Psoas muscle (tissue), 7 donors: ENCODE measurements at regions not wholly inside any gene's neighbourhood (a gene's known extent, or its start where the extent isn't known, plus 50 kb on each side); places are given as distances from the start of the nearest gene placed in this dataset.

Source experiments
- ATAC-seq, 4 donors: fragments of 200-7000 bp; cut with Tn5 transposase; one replicate each; pipeline ENCODE4 v1.9.1; 2020; ENCODE audit warnings: moderate library complexity in 3 of 4, mild to moderate bottlenecking in 2 of 4
- DNase-seq, 2 donors: peaks; one replicate each; pipeline ENCODE4 v3.0.0-alpha.2; 2020
- H3K27ac ChIP-seq: fragments of 200-600 bp; one replicate; pipeline ENCODE4 v1.8.0; 2022
- H3K27me3 ChIP-seq, 3 donors: fragments of 200-600 bp in 1 of 3; one replicate each; pipeline versions ENCODE4 v1.6.1 to v1.8.0; 2013 to 2022; ENCODE audit warnings: low read length in 2 of 3, mild to moderate bottlenecking in 2 of 3, moderate library complexity in 1 of 3; ENCODE audit not compliant: insufficient read depth in 3 of 3
- H3K36me3 ChIP-seq, 2 donors: fragments of 200-600 bp in 1 of 2; one replicate each; pipeline versions ENCODE4 v1.6.1 to v1.8.0; 2013 to 2022; ENCODE audit warnings: low read depth in 1 of 2, mild to moderate bottlenecking in 1 of 2, moderate library complexity in 1 of 2; ENCODE audit not compliant: insufficient read depth in 1 of 2
- H3K4me1 ChIP-seq: fragments of 200-600 bp; one replicate; pipeline ENCODE4 v1.8.0; 2022
- H3K4me3 ChIP-seq: fragments of 200-600 bp; one replicate; pipeline ENCODE4 v1.8.0; 2022; ENCODE audit warnings: mild to moderate bottlenecking
- H3K9me3 ChIP-seq: fragments of 200-600 bp; one replicate; pipeline ENCODE4 v1.8.0; 2022
- WGBS, 3 donors: extraction: QIAGEN DNeasy Blood & Tissue Kit; methylation state at CpG; one replicate each; pipeline versions ENCODE4 v1.1.6 to v1.1.7; 2013; 5-methylcytosine and 5-hydroxymethylcytosine counted together
- intact Hi-C, 2 donors: fragments of 100-400 bp; cut with DNase I; formaldehyde crosslinking; loops; one replicate each; pipeline versions ENCODE4 v1.11.0 to v1.14.2; 2022
- TF ChIP-seq, protein P1 (sequence below): fragments of 200-600 bp; IDR thresholded peaks from one replicate; pipeline ENCODE4 v1.8.0; 2022; ENCODE audit warnings: antibody characterized with exemption
- donor health status: healthy with polysubstance abuse.
- donor health status: DM: no; HTN: no; CAD: no; lungs with moderate emphysema.
- donor health status: Bipolar disorder and iron deficiency.
- donor health status: healthy.
- donor health status: DM: yes; HTN: yes; CAD: no.
- donor health status: DM: no; HTN: no; CAD: no.
- donor health status: DM: yes; HTN: yes; CAD: no.

DNA sequence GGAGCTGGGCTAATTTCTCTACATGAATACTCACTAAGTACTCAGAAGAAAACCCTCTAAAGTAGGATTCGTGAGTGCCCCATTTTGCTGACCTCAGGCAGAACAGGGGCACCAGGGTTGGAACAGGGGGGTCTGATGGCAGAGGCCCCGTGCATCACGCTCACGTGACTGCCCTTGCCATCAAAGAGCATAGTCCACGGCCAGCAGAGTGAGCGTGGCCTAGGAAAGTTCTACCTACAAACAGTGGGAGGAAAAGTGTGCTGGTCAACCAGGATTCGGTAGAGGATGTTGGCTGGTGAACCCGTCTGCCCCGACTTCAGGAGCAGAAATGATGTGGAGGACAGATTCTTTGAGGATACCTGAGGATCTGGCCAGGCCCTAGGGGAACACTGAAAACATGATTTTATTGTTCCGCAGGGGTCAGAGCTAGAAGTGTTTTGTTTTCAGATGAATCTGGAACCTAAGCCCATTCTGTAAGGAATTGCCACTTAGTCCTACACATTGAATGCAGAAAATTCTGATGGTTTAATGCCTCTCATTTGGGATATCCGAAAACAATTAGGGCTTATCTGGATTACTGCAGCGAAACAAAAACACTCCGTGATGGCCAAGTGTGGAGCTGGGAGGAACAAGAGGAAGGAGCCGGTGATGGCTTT lies 138.8 kb upstream of the SHH start:
- no peak overlapping the region for H3K27ac ChIP-seq
- H3K9me3 ChIP-seq: no peaks in the 10 kb centered on the region
- H3K4me1 ChIP-seq: no peaks in the 10 kb centered on the region
- DNase-seq: no peak
- no peak overlapping the region for H3K4me3 ChIP-seq
- TF ChIP-seq, protein P1, sequence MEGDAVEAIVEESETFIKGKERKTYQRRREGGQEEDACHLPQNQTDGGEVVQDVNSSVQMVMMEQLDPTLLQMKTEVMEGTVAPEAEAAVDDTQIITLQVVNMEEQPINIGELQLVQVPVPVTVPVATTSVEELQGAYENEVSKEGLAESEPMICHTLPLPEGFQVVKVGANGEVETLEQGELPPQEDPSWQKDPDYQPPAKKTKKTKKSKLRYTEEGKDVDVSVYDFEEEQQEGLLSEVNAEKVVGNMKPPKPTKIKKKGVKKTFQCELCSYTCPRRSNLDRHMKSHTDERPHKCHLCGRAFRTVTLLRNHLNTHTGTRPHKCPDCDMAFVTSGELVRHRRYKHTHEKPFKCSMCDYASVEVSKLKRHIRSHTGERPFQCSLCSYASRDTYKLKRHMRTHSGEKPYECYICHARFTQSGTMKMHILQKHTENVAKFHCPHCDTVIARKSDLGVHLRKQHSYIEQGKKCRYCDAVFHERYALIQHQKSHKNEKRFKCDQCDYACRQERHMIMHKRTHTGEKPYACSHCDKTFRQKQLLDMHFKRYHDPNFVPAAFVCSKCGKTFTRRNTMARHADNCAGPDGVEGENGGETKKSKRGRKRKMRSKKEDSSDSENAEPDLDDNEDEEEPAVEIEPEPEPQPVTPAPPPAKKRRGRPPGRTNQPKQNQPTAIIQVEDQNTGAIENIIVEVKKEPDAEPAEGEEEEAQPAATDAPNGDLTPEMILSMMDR: no peak
- peaks cover 0 to 3% (median 3%) of the 10 kb centered on the region in 3 donors for H3K27me3 ChIP-seq
- intact Hi-C loops: no loop called here
- no peaks in the 10 kb centered on the region for H3K36me3 ChIP-seq
- WGBS, 3 donors: 73 to 79% (median 75%) methylated on average over 14 of the region's 14 CpGs
- no peak for ATAC-seq

DNA sequence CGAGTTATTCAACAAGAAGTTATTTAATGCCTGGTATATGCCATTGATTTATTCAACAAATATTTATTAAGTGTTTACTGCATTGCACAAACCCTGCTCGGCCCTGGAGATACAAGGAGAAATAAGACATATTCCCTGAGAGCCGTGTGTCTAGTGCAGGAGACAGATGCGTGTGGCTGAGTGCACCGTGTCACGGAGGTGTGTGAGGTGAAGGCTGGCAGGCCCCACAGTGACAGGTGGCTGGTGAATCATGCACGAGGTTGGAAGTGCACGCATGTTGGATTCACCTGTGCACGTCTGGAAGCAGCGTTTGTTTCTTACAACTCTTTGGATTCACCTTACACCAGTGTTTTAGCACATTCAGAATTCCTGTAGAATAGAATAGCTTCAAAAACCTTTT lies 136.6 kb upstream of the SHH start:
- TF ChIP-seq, protein P1: no peak
- Histone ChIP-seq H3K27me3 (peaks cover 0 to 3% (median 3%) of the 10 kb centered on the region in 3 donors), H3K4me1 (no peaks in the 10 kb centered on the region), H3K36me3 (no peaks in the 10 kb centered on the region), H3K4me3 (no peak overlapping the region), H3K27ac (no peak overlapping the region), H3K9me3 (no peaks in the 10 kb centered on the region)
- no peak for ATAC-seq
- intact Hi-C loops: no loop called here
- no peak for DNase-seq
- WGBS, 3 donors: 77 to 83% (median 81%) methylated on average over 10 of the region's 10 CpGs

DNA sequence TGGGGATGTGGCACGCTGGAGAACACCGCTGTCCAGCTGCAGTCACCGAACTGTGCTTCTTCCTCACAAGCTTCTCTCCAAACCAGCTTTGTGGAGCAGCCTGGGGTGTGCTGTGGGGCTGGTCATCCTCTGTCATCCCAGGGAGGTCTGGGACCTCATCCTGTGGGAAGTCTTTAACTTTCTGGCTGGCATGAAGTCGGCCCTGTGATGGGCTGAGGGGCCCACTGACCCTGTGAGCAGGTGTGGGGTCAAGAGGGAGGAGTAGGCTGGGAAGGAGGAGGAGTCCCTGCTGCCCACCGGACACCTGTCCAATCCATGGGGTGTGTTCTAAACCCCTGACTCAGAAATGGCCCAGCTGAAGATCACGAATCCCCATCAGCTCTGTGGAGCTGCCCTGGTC lies 136.2 kb upstream of the SHH start:
- DNase-seq (no peak), ATAC-seq (no peak)
- Histone ChIP-seq H3K27me3 (peaks cover 0 to 3% (median 3%) of the 10 kb centered on the region in 3 donors), H3K4me3 (no peak overlapping the region), H3K36me3 (no peaks in the 10 kb centered on the region), H3K9me3 (no peaks in the 10 kb centered on the region), H3K4me1 (no peaks in the 10 kb centered on the region), H3K27ac (no peak overlapping the region)
- TF ChIP-seq, protein P1: no peak
- 64 to 73% (median 68%) methylated on average over 6 of the region's 6 CpGs for WGBS, 3 donors
- intact Hi-C loops: no loop called here

DNA sequence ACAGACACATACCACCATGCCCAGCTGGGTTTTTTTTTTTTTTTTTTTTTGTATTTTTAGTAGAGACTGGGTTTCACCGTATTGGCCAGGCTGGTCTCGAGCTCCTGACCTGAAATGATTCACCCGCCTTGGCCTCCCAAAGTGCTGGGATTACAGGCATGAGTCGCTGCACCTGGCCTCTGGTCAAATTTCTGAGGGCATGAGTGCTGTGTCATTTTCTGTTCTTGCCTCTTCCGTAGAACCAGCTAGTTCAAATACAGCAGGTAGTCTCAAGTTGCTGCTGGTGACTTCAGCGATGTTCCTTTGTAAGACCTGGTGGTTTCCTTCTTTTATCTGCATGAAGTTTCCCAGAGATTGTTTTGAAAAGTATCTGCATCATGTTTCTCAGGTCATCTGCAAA lies 134.8 kb upstream of the SHH start:
- Histone ChIP-seq H3K27ac (no peak overlapping the region), H3K4me3 (no peak overlapping the region), H3K27me3 (peaks cover 0 to 3% (median 0%) of the 10 kb centered on the region in 3 donors), H3K4me1 (no peaks in the 10 kb centered on the region), H3K9me3 (no peaks in the 10 kb centered on the region), H3K36me3 (no peaks in the 10 kb centered on the region)
- DNase-seq (no peak), ATAC-seq (no peak)
- TF ChIP-seq, protein P1: no peak
- intact Hi-C loops: no loop called here
- WGBS, 3 donors: 38 to 47% (median 39%) methylated on average over 6 of the region's 6 CpGs
